ENCODE measurements at regions not wholly inside any gene's neighbourhood (a gene's known extent, or its start where the extent isn't known, plus 50 kb on each side); places are given as distances from the start of the nearest gene placed in this dataset.

DNA sequence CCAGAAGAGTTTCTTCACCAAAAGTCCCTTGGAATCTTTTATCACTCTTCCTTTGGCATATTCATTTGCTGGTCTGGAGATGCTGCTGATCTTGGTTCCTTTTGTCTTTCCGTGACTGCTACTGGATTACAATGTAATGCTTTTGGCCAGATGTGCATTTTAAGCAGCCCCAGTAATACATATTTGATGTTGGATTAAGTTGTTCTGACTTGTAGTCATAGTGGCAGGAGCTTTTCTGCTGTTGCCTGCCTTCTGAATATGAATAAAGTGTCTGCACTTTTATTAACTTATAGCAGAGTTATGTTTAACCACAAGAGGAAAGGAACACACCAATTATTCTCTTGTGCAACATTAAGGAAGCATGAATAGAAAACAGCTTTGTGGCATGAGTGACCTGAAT, 360.0 kb upstream of the DDI1 start:
- no peak for DNase-seq

DNA sequence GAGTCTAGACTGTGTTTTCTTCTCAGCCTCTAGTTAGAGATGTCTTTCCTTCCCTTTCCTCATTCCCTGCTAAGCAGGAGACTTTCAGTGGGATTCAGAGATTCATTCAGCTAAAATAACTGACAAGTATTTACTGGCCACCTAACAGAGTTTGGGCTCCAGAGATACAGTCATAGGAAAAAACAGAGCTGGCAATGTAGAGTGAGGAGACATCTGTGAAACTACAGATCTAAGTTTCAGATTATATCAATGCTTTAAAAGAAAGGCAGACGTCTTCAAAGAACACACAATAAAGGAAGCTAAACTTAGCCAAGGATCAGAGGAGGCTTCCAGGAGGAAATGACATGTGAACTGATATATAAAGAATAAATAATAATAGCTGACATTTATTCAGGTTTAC, 355.6 kb upstream of the DDI1 start:
- DNase-seq, result no peak

DNA sequence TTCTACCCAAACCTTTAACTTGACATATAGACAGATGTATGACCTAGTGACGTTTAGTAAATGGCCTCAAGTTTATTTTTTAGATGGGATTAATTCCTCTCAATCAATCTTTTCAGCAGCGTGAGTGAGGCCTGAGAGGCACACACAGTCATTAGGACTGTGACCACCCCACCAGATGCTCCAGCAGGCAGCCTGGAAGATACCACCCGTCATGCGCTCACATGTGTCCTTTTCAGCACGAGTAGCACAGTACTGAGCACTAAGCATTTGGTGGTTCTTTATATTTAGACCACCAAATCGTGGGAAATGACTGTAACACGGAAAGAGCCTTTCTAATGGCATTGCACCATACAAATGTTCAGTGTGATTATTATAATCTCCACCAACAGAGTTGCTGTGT, 354.6 kb upstream of the DDI1 start:
- no peak for DNase-seq

DNA sequence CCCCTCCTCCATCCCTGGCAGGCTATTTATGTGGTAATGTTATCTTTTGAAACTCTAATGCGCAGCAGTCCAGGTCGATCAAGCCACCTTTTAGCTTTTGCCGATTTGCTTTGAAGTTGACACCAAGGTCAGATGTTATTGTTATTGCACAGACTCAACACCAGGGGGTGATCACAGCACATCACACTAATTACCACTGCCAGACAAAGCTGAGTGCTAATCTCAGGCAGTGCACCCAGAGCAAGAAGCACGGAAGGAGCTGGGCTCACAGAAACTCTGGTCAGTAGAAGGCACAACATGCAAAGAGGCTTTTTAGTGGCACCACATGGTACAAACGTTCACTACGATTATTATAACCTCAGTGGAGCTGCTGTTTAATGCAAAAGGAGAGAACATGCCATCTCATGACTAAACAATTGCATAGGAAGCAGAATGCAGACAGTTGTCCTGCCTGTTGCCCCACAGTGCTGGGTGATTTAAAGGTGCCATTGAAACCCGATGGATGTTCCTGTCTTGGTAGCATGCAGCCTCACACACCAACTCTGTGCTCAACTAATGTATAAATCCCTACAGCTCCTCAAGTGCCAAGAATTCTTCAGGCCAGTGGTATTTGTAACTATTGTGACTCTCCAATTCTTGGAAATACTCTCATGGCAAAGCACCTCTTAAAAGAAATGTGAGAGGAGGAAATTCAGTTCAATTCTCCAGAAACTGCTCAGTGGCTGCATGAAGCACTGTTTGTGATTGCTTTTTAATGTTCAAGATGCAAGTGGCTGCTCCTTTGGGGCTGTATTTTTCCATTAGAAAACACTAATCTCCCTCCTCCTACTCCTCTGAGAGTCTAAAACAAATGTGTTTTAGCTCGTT, 353.9 kb upstream of the DDI1 start:
- DNase-seq, result no peak

DNA sequence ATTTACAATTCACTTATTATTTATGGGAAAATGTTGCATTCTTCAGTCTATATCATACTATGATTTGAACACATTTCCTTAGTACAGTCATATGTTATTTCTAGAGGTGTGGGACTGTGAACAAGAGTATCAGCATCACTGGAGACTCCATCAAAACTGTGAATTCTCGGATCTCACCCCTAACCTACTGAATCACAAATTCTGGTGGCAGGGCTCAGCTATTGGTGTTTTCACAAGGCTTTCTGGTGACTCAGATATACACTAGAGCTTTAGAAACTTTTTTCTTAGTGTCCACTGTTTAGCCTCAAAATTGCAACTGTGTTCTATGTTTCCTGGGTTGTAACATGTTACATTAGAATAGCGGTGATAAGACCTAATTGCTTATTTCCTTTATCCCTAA, 352.9 kb upstream of the DDI1 start:
- no peak for DNase-seq

DNA sequence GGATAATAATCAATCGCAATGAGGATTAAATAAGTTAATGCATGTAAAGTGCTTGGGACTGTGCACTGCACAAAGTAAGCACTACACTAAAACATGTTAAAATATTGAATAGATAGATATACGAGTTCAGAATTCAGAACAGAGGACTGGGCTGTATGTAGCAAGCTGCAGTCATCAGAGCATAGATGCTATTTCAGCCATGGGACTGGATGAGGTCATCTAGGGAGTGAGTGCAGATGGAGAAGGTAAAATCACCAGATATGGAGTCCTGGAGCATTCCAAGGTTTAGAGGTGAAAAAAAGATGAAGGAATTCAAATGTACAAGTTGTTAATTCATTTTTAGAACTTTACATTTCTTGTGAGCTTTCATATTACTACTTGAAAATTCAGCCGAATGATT, 347.5 kb upstream of the DDI1 start:
- no peak for DNase-seq

DNA sequence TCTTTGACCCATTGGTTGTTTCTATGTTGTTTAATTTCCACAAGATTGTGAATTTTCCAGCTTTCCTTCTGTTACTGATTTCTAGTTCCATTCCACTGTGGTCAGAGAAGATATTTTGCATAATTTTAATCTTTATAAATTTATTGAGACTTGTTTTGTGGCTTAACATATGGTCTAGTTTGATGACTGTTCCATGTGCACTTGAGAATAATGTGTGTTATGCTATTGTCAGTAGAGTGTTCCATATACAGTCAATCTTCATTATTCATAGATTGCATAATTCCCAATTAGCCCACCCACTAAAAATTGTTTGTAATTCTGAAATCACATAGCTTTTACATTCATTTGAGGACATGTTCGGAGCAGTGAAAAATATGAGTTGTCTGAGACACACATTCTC, 346.1 kb upstream of the DDI1 start:
- DNase-seq, result no peak

DNA sequence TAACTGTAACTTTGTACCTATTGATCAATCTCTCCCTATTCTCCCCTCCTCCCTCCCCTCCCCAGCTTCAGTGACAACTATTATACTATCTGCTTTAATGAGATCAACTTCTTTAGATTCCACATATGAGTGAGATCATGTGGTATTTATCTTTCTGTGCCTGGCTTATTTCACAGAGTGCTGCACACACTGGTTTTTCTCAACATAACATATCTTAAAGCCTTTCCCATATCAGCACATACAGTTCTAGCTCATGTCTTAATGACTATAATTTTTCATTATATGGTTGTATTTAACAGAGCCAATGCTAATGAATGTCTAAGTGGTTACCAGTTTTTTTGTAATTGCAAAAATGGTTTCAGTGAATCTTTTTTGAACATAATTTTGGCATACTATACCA, 340.3 kb upstream of the DDI1 start:
- no peak for DNase-seq

DNA sequence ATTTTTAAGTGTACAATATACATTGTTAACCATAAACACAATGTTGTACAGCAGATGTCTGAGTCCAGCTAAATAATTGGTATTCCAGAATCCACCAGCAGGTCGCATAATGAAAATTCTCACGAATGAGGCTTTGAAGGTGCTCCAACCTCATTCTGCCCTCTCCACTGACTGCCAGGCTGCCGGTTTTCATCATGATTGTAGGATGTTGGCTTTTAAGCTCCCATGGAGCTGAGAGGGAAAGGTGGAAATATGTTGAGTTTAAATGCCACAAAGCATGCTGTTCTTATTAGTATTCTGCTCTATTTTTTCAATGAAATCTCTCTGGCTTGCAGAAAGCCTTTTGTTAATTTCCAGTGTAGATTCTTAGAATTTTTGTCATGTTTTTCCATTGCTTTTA, 337.2 kb upstream of the DDI1 start:
- no peak for DNase-seq

DNA sequence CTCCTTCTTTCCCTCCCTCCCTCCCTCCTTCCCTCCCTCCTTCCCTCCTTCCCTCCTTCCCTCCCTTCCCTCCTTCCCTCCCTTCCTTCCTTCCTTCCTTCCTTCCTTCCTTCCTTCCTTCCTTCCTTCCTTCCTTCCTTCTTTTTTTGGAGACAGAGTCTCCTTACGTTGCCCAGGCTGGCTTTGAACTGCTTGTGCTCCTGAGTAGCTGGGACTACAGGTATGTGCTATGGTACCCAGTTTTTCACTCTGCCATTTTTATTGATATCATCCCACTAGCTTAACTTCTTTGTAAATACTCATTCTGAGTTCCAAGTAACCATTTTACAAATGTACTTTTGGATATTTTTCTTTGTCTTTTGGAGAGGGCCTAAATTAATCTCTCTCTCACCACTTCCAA, 336.8 kb upstream of the DDI1 start:
- no peak for DNase-seq

DNA sequence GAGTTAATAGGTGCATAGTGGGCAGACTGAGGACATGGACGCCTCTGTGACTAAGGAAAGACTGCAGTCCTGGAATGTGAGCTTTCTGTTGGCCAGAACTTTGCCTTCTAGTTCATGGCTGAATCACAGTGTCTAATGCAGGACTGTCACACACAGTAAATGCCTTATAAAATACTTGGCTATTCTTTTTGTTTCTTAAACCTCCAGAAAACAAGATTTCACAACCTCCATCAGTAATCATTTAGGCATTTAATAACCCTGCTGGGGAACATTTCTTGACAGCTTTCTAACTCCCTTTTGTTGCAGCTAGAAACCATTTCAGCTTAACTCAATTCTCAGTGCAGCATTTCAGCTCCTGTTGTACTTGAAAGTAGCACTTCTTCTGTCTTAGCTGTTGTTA, 335.8 kb upstream of the DDI1 start:
- DNase-seq, result no peak

DNA sequence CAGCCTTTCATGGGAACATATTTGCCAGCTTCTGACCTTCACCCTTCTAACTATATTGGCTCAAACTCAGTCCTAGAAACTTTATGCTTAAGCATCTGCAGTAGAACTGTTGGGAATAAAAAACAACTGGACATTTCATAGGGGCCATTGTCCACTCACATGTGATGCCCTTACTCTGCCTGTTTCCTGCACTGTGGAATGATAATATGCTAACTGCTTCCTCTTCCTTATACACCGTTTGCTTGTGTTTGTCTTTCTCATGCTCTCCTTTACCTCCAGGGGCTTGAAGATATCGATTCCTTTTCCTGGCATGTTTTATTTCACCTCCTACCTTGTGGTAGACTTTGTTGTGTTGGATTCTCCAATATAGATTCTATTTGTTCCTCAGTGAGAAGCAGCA, 333.0 kb upstream of the DDI1 start:
- no peak for DNase-seq

DNA sequence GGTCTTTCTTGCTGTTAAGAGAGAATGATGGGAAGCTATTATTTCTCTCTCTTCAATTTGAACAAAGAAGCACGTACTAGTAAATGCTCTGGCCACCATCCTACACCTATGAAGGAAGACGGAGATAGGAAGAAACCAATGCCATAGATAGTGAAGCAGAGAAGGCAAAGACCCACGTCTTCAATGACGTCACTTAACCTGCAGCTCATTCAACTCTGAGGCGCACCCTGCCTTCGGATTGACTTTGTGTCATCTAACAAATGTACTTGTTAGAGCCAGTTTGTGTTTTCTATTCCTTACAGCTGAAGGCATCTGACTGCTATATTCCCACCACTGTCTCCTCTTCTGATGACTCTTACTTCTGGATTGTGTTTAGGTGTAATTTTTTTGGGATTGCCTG, 332.5 kb upstream of the DDI1 start:
- DNase-seq, result no peak

DNA sequence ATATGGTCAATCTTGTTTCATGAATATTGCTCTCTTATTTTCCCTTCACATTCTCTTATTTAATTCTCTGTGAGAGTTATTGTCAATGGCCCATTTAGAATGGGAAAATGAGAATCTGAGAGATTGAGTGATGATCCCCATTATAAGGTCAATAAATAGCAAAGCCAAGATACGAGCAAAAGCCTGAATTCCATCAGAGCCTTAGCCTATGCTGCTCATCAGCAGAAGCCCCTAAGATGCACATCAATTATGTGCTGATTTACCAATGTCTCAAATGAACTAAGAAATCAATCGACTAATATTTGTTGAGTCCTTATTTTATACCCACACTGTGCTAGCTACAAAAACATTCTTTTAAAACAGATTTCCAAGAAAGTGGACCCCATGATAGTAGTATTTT, 330.8 kb upstream of the DDI1 start:
- DNase-seq, result no peak

DNA sequence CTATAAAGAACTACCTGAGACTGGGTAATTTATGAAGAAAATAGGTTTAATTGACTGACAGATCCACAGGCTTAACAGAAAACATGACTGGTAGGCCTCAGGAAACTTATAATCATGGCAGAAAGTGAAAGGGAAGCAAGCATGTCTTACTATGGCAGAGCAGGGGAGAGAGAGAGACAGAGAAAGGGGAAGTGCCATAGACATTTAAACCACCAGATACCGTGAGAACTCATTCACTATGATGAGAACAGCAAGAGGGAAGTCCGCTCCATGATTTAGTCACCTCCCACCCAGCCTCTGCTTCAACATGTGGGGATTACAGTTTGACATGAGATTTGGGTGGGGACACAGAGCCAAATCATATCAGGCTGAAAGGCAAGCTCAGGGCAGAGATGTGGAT, 327.1 kb upstream of the DDI1 start:
- no peak for DNase-seq

DNA sequence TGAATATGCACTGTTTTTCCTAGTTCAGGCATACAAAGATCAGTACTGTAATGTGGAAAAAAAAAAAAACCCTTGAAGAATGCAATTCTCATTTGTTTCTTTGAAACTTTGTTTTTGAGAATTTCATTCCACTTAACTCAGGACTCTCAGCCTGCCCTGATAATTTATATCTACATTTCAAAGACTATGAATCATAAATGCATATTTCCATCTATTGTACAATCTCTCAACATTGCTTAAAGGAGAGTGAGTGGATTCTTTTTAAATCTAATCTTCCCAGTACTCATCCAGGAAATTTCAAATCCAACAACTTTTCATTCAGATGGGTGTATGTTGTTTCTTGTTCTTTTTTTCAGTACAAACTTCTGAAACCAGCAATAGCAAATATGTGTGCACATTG, 322.2 kb upstream of the DDI1 start:
- DNase-seq, result no peak

DNA sequence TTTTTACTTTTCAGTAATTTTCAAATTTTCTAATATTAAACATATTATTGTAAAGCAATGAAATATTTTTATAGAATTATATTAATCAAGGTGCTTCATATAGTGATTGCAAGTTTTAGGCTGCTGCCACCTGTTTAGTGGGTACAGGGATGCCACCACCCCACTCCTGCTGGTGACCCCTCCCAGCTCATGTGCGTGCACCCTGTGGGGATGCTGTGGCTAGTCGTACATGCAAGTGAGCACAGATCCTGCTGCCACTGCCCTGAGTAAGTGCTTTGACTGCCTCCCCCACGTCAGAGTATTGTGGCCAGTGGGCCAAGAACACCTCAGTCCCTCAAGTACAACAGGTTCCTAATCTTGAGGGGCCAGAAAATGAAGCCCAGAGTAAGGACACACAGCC, 320.1 kb upstream of the DDI1 start:
- DNase-seq, result no peak

DNA sequence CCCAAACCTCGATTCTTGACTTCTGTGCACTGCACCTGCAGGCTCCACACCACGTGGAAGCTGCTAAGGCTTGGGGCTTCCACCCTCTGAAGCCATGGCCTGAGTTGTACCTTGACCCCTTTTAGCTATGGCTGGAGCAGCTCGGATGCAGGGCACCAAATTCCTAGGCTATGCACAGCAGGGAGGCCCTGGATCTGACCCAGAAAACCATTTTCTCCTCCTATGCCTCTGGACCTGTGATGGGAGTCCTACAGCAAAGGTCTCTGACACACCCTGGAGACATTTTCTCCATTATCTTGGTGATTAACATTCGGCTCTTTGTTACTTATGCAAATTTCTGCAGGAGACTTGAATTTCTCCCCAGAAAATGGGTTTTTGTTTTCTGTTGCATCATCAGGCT, 309.2 kb upstream of the DDI1 start:
- no peak for DNase-seq

DNA sequence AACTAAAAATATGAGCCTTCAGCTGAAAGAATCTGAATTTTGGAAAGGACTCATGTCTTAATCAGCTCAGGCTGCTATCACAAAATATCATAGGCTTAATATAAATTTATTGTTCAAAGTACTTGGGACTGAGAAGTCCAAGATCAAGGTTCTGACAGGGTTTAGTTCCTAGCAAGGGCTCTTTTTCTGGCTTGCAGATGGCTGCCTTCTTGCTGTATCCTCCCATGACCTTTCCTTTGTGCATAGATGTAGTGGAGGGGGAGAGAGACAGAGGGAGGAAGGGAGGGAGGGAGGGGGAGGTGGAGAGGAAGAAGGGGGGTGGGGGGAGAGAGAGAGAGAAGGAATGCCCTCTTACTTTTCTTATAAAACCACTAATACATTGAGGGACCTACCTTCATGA, 306.8 kb upstream of the DDI1 start:
- no peak for DNase-seq

DNA sequence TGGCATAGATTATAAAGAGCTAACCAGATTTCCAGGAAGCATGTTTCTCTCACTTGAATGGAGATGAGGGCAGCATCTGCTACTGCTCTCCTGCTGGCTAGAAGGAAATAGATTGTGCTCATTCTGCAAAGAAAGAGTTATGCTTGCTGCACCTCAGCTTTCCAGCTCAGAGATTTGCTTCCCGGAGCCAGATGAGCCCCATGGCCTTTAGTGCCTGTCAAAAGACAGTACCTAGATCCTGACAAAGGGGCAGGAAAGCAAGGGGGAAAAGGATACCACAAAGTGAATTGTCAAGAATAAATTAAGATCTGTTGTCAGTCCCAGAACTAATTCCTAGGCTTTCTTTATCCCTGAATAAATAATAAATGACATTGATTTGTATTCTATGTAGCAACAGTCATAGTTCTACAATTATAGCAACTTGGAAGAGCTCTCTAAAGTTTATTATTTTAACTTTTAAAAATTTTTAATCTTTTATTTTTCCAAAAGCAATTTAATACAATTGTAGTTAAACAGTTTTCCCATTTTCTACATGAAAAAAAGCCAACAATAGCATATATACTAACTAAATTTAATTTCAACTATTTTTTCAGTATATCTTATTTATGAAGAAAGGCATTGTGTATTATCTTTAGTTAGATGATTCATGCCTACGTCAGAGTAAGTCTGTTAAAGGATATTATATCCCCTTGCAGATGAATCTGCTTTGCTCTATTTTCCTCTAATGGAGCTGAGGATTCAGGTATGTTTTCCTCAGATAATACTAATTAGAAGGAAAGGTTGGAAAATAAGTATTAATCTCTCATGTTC, 306.1 kb upstream of the DDI1 start:
- no peak for DNase-seq

DNA sequence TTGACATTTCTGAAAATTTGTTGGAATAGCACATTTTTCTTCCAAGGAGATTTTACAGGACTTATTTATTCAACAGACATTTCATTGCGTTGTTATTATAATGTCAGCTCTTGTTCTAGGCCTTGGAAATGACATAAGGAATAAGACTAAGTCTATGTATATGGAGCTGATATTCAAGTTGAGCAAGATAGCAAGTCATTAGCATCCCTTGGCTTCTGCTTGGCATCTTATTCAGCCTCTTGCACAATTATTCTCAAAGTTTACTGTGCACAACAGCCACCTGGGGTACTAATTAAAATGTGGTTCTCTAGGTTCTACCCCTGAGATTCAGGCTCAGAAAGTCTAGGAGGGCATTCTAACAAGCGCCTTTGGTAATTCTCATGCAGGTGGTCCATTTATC, 304.8 kb upstream of the DDI1 start:
- no peak for DNase-seq

DNA sequence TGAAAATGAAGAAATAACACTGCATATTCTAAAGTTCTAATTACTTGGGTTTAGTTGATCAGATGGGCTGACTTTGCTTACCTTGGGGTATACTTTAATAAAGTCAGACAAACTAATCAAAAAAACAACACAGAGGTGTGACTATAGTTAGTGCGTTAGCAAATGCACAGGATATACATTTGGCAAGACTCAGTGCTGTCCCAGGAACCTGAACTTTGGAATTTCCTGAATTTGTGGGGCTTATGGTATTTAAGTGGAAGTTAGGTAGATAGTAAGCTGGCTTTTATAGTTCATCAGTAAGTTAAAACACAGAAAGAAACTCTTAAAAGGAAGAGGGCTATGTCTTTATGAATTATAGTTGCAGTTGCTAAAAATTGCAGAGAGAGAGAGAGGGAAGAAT, 302.6 kb upstream of the DDI1 start:
- DNase-seq, result no peak

DNA sequence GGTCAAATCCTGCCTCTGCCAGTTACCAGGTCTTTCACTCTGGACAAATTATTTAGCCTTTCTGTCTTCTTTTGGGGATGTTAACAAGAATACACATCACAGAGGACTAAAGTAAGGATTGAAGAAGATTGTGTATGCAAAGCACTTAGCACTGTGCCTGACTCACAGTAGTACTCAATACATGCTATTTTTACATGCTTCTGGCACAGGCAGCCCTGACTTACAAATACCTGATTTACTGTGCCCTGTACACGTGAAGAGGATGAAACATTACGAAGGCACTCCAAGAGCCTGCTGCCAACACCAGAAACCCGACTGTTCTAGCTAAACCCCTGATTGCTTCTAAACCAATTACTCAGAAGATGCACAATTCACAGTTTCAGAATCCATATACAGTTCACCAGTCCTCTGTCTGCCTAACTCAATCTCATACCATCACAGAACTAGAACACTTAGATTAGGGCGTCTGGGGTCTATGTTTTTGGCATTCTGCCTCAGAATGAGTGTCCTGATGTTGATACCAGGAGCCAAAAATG, 300.9 kb upstream of the DDI1 start:
- no peak for DNase-seq

DNA sequence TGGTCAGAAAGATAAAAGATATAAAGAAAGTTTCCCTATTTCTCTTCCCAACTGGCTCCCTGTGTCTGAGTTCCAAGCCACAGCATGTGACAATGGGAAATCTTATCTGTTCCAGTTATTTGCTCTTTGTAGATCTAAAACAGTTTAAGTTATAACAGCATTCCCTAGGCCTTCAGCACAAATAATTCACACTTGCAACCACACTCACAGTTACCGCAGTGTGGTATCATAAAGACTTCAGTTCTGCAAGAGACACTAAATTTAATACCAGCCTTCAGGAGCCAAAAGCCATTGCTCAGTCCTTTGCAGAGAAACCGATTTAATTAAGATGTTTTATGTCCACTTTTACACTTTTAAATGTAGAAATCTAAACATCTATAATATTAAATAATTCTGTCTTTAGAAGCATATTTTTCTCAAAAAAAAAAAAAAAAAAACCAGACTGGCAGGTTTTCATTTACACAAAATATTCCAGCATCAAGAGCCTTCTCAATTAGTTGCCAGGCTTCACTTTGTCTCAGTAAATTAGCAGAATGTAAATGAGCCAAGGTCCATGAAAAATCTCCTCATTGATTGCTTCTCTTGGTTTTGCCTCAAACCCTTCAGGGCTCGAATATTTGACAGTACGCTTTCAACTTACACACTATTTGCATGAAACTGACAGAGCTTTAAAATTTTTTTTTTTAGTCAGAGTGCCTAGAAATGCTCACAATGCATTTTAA, 300.0 kb upstream of the DDI1 start:
- DNase-seq, result no peak
